Activated CD4-positive, CD25-positive, alpha-beta regulatory T cell treated with anti-CD3 and anti-CD28 coated beads, Interleukin-2, amount 50 U/mL, for 16 hours (primary cell): ENCODE measurements at regions not wholly inside any gene's neighbourhood (a gene's known extent, or its start where the extent isn't known, plus 50 kb on each side); places are given as distances from the start of the nearest gene placed in this dataset.

Experiments used
- DNase-seq: peaks from one replicate; pipeline ENCODE4 v3.0.0-alpha.2; 2020; ENCODE audit warnings: low read depth, low spot score

GRCh38 chr9:89879701-89880100, 274.9 kb downstream of the GADD45G start:
- DNase-seq: no peak

GRCh38 chr9:89880161-89880560, 275.3 kb downstream of the GADD45G start:
- no peak for DNase-seq

DNA sequence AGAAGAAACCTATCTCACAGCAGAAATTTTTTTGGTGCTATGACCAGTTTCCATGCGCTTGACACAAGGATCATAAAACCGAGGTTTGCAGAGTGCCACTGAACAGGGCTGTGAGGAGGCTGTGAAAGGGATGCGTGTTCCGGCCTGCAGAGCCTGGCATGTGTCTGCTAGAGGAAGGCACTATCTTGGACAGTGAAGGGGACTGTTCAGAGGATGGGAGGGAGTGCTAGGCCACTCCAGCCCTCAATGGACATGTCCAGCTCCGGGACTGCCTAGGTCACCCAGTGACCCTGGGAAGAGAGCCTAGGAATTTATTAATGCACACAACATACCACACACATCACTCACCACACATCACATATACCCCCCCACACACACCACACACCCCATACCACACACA, 275.9 kb downstream of the GADD45G start:
- no peak for DNase-seq

- no peak for DNase-seq
Observed at GRCh38 chr9:89881431-89881830, 276.6 kb downstream of the GADD45G start.

- DNase-seq: no peak
Observed at GRCh38 chr9:89882930-89883361, 278.1 kb downstream of the GADD45G start.

GRCh38 chr9:89883401-89884341, 278.9 kb downstream of the GADD45G start:
- no peak for DNase-seq

DNA sequence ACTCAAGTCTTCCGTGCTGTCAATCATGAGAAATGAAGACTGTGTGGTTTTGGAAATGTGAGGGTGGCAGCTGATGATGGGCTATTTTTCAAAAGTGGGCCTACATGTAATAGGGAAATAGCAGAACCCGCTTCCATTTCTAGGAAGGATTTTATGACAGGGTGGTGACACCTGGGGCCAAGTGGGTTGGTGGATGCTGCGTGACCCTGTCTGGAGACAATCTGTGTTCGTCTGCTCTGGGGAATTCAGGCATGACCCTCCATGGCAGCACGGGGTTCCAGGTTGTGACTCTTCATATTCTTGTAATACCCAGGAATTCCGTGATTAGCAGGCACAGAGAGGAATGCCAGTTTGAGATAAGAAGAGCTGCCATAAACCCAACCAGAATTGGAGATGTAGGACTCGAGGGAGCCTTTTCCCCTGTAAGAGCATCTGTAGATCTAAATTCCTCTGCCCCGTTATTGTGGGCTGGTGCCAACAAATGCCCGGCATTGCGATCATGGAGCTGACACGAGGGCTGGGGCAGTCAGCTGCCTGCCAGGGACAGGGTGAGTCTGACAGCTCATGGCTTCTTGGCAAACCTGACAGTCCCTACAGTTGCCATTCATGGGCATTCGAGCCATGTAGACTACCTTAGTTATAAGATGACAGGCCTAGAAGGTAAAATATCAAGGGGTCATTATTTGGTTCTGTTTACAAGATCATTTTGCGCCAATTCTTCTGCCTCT, 279.7 kb downstream of the GADD45G start:
- DNase-seq: no peak

DNA sequence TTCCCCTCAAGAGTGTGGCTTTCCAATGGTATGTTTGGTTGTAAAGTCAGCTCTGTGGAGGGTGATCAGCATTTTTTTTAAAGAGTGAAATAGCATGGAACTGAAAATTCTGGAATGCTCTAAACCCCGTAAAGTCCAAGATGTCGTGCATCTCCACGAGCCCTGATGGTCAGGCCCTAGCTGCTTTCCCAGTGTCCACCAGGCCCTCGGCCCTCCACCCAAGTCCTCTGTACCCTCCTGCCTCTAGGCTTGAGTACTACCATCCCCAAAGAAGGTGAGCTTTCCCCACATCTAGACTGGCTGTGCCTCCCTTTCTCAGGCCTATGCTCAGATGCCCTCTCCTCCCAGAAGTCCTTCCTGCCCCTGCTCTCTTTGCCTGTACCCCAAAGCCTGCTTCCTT, 280.3 kb downstream of the GADD45G start:
- DNase-seq: no peak

DNA sequence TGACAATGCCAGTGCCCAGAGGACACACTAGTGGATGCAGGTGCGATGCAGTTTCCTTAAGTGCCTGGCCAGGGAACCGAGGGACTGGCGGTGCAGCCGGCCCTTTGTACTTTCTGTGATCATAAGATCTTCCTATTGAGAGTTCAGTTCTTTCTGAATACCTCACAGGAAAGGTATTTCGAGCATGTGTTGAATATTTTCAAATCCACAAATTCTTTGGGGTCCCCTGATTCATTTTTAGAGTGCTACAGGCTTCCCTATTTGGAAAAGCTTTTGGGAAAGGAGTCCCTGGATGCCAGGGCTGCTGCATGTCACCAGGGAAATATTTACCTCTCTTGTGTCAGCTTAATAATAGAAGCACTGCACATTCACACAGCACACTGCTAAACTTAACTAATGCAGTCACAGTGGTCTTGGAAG, 281.5 kb downstream of the GADD45G start:
- no peak for DNase-seq

- no peak for DNase-seq
Observed at GRCh38 chr9:89887286-89887685, 282.5 kb downstream of the GADD45G start.

GRCh38 chr9:89888233-89888632, 283.4 kb downstream of the GADD45G start:
- no peak for DNase-seq

- no peak for DNase-seq
Observed at GRCh38 chr9:89888677-89889076, 283.9 kb downstream of the GADD45G start.

GRCh38 chr9:89889865-89890264, 285.1 kb downstream of the GADD45G start:
- no peak for DNase-seq

- DNase-seq: no peak
Observed at GRCh38 chr9:89890326-89890980, 285.6 kb downstream of the GADD45G start.

DNA sequence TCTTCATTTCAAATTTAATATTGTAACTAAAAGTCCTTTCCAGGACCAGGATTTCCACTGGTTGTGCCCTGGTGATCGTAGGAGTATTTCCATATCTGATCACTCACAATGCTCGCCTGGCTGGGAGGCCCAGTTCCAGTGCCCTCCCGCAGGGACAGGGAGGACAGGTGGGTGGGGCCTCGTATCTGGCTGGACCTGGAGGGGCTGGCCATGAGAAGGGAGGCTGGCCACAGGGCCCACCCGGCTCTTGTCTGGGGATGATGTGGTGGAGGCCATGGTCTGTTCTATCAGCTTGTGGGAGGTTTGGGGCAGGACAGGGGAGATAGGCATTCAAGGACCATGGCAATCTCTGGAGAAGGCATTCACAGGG, 286.4 kb downstream of the GADD45G start:
- no peak for DNase-seq

DNA sequence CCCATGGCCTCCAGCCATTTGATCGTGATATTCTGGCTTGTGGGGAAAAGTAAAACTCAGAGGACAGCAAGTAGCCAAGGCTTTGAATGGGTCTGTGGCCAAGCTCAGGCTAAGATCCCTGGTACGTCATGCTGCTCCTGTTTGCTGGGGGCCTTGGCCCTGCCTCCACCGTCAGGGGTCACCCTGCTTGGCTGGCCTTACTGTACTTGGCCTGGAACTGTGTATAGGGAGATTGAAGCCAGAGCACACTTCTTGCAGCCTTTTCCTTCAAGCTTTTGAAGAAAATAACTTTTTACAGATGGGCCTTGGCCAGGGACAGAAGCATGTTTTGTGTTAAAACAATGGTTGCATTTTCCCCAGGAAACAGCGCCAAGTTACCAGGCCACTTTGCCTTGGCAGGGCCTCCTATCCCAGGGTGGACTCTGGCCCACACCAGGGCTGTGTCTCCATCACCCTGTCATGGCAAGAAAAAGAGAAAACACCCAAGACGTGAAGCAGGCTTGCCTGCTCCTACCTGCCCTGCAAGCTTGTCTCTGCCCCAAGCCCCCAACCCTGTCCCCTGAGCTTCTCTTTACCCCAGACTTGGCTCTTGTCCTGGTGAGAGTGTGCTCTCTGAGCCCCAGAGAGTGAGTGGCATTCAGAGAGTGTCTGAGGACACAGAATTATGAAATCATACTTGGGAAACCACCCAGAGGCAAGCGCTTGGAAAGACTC, 286.9 kb downstream of the GADD45G start:
- no peak for DNase-seq

GRCh38 chr9:89892920-89893319, 288.1 kb downstream of the GADD45G start:
- no peak for DNase-seq

DNA sequence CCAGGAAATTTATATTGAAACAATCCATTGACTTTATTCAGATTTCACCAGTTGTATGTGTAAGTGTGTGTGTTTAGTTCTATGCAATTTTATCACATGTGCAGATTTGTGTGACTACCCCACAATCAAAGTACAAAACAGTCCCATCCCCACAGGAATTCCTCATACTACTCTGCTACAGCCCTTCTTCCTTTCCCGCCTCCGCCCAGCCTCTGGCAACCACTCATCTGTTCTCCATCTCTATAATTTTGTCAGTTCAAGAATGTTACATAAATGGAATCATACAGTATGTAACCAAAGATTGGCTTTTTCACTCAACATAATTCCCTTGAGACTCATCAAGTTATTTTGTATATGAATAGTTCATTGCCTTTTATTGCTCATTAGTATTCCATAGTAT, 289.1 kb downstream of the GADD45G start:
- DNase-seq: no peak

GRCh38 chr9:89896806-89897340, 292.1 kb downstream of the GADD45G start:
- no peak for DNase-seq

- no peak for DNase-seq
Observed at GRCh38 chr9:89899573-89899972, 294.8 kb downstream of the GADD45G start.

DNA sequence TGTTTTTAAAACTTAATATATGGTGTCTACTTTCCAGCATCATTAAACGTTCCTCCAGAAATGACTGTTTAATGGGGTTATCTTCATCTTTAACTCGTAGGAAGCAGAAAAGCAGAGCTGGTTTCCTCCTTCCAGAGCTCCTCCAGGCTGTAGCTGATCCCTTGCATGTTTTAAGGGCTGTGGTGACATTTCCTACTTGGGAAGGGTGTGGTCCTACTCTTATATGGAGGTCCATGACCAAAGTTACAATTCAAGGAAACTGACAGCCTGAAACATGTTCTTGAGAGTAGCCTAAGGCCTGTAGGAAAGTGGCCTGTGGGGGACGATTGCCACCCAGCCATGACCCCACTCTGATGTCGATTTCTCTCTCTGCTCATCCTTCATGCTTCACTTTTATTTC, 297.1 kb downstream of the GADD45G start:
- no peak for DNase-seq
